Natural killer cell (primary cell): ENCODE measurements at regions not wholly inside any gene's neighbourhood (a gene's known extent, or its start where the extent isn't known, plus 50 kb on each side); places are given as distances from the start of the nearest gene placed in this dataset.

Experiments used
- ATAC-seq, 3 donors: fragments of 150-1000 bp in 2 of 3; fragments of 200-7000 bp in 1 of 3; cut with Tn5 transposase; 1 replicate in 1 of 3; 2 replicates in 2 of 3; pipeline ENCODE4 v1.10.0; 2021; ENCODE audit warnings: mild to moderate bottlenecking in 2 of 3, moderate library complexity in 2 of 3
- DNase-seq, 2 donors: peaks; one replicate each; pipeline versions ENCODE4 v3.0.0 to v3.0.0-alpha.2; 2013 to 2021; ENCODE audit warnings: mixed read lengths in 1 of 2
- H3K27ac ChIP-seq: one replicate; pipeline ENCODE4 v1.5.1; 2013; ENCODE audit warnings: mild to moderate bottlenecking, low read length
- H3K27me3 ChIP-seq: one replicate; pipeline ENCODE4 v1.6.1; 2013; ENCODE audit warnings: low read length; ENCODE audit not compliant: control insufficient read depth, insufficient read depth
- H3K36me3 ChIP-seq: one replicate; pipeline ENCODE4 v1.6.1; 2013; ENCODE audit warnings: low read length; ENCODE audit not compliant: control insufficient read depth, insufficient read depth
- H3K4me1 ChIP-seq: one replicate; pipeline ENCODE4 v1.6.1; 2013; ENCODE audit warnings: low read length; ENCODE audit not compliant: control insufficient read depth, insufficient read depth
- H3K4me3 ChIP-seq: one replicate; pipeline ENCODE4 v1.5.1; 2013; ENCODE audit warnings: low read length
- H3K9me3 ChIP-seq: one replicate; pipeline ENCODE4 v1.6.1; 2013; ENCODE audit warnings: low read length; ENCODE audit not compliant: control insufficient read depth, insufficient read depth
- H3K27ac Mint-ChIP-seq, 2 donors: one replicate each; pipeline ENCODE4 v1.8.0; 2022; ENCODE audit warnings: mild to moderate bottlenecking in 2 of 2, mixed read lengths in 2 of 2, moderate library complexity in 1 of 2
- H3K27me3 Mint-ChIP-seq, 2 donors: one replicate each; pipeline ENCODE4 v1.8.0; 2022; ENCODE audit warnings: low read depth in 2 of 2, mixed read lengths in 2 of 2
- H3K36me3 Mint-ChIP-seq: one replicate; pipeline ENCODE4 v1.8.0; 2022; ENCODE audit warnings: mixed read lengths
- H3K4me1 Mint-ChIP-seq, 2 donors: one replicate each; pipeline ENCODE4 v1.8.0; 2022; ENCODE audit warnings: mixed read lengths in 2 of 2
- H3K4me3 Mint-ChIP-seq: one replicate; pipeline ENCODE4 v1.8.0; 2022; ENCODE audit warnings: mild to moderate bottlenecking, moderate library complexity, mixed read lengths
- H3K9me3 Mint-ChIP-seq, 2 donors: one replicate each; pipeline ENCODE4 v1.8.0; 2022; ENCODE audit warnings: mixed read lengths in 2 of 2
- CTCF ChIP-seq: fragments of 200-600 bp; IDR thresholded peaks from one replicate; pipeline ENCODE4 v1.8.0; 2022; ENCODE audit warnings: antibody characterized with exemption
- WGBS: methylation state at CpG from one replicate; pipeline ENCODE4 v1.1.7; 2013; ENCODE audit warnings: missing lambda C conversion rate; ENCODE audit not compliant: insufficient coverage; 5-methylcytosine and 5-hydroxymethylcytosine counted together
- intact Hi-C: fragments of 100-400 bp; cut with micrococcal nuclease; formaldehyde crosslinking; loops from one replicate; pipeline ENCODE4 v1.14.2; 2022

GRCh38 chr3:144197582-144197981 lies 226.0 kb downstream of the DIPK2A start:
- H3K4me1 ChIP-seq, result no peaks in the 10 kb centered on the region
- WGBS, result 45% methylated on average over 1 of the region's 1 CpG
- DNase-seq, result no peak
- TF ChIP-seq CTCF, result no peak
- ATAC-seq, result no peak
- Mint-ChIP-seq H3K4me1 (peaks cover 0 to 6% of the 10 kb centered on the region in 2 donors), H3K4me3 (no peak overlapping the region), H3K36me3 (peaks cover 7% of the 10 kb centered on the region), H3K27ac (no peak overlapping the region), H3K9me3 (peaks cover 9 to 17% of the 10 kb centered on the region in 2 donors), H3K27me3 (peaks cover 0 to 2% of the 10 kb centered on the region in 2 donors)
- H3K27me3 ChIP-seq, result no peaks in the 10 kb centered on the region
- no peak overlapping the region for H3K4me3 ChIP-seq
- H3K9me3 ChIP-seq, result peaks cover 4% of the 10 kb centered on the region
- no peak overlapping the region for H3K27ac ChIP-seq
- intact Hi-C loops, result no loop called here
- no peaks in the 10 kb centered on the region for H3K36me3 ChIP-seq

GRCh38 chr3:144200004-144200403 lies 228.4 kb downstream of the DIPK2A start:
- no peak overlapping the region for H3K4me3 Mint-ChIP-seq
- ATAC-seq (no peak), DNase-seq (no peak)
- peaks cover 0 to 2% of the 10 kb centered on the region in 2 donors for H3K27me3 Mint-ChIP-seq
- Histone ChIP-seq H3K9me3 (peaks cover 4% of the 10 kb centered on the region), H3K27ac (no peak overlapping the region), H3K4me1 (no peaks in the 10 kb centered on the region), H3K27me3 (no peaks in the 10 kb centered on the region), H3K4me3 (no peak overlapping the region), H3K36me3 (no peaks in the 10 kb centered on the region)
- intact Hi-C loops, result no loop called here
- peaks cover 5 to 7% of the 10 kb centered on the region in 2 donors for H3K9me3 Mint-ChIP-seq
- no peak for TF ChIP-seq CTCF
- peaks cover 0 to 6% of the 10 kb centered on the region in 2 donors for H3K4me1 Mint-ChIP-seq
- no peaks in the 10 kb centered on the region for H3K36me3 Mint-ChIP-seq
- no peak overlapping the region for H3K27ac Mint-ChIP-seq

- DNase-seq, result no peak
Observed at GRCh38 chr3:144200466-144200865, 228.8 kb downstream of the DIPK2A start.

More at GRCh38 chr3:144200466-144200865, 228.8 kb downstream of the DIPK2A start:
- no peak for TF ChIP-seq CTCF
- peaks cover 0 to 6% of the 10 kb centered on the region in 2 donors for H3K4me1 Mint-ChIP-seq
- H3K4me3 Mint-ChIP-seq, result no peak overlapping the region
- Histone ChIP-seq H3K4me1 (no peaks in the 10 kb centered on the region), H3K27ac (no peak overlapping the region), H3K9me3 (peaks cover under 1% of the 10 kb centered on the region), H3K36me3 (no peaks in the 10 kb centered on the region), H3K4me3 (no peak overlapping the region), H3K27me3 (no peaks in the 10 kb centered on the region)
- intact Hi-C loops, result no loop called here
- H3K27me3 Mint-ChIP-seq, result peaks cover 0 to 2% of the 10 kb centered on the region in 2 donors
- no peak overlapping the region for H3K27ac Mint-ChIP-seq
- no peaks in the 10 kb centered on the region for H3K36me3 Mint-ChIP-seq
- peaks cover 3 to 6% of the 10 kb centered on the region in 2 donors for H3K9me3 Mint-ChIP-seq
- no peak for ATAC-seq
